Lower leg skin (tissue), 4 donors: ENCODE measurements at regions not wholly inside any gene's neighbourhood (a gene's known extent, or its start where the extent isn't known, plus 50 kb on each side); places are given as distances from the start of the nearest gene placed in this dataset.

Source experiments
- DNase-seq, 2 donors: peaks; one replicate each; pipeline ENCODE4 v3.0.0-alpha.2; 2019; ENCODE audit warnings: low spot score in 2 of 2
- H3K4me3 ChIP-seq: fragments of 200-600 bp; sonication (generic); 2 replicates; pipeline ENCODE4 v1.5.1; 2017; ENCODE audit warnings: mild to moderate bottlenecking, low read depth; ENCODE audit not compliant: poor library complexity, severe bottlenecking
- CTCF ChIP-seq, 3 donors: fragments of 450-650 bp; IDR thresholded peaks; one replicate each; pipeline ENCODE4 v1.5.1; 2016; ENCODE audit warnings: antibody characterized with exemption in 3 of 3, mild to moderate bottlenecking in 3 of 3, moderate library complexity in 2 of 3
- POLR2A ChIP-seq, 2 donors: fragments of 450-650 bp; IDR thresholded peaks; one replicate each; pipeline ENCODE4 v1.6.1; 2016 to 2017; ENCODE audit warnings: antibody characterized with exemption in 2 of 2, mild to moderate bottlenecking in 1 of 2, moderate library complexity in 1 of 2
- WGBS, 2 donors: methylation state at CpG; one replicate each; pipeline ENCODE4 v1.1.5; 2018; 5-methylcytosine and 5-hydroxymethylcytosine counted together
- intact Hi-C: fragments of 100-400 bp; cut with DNase I; formaldehyde crosslinking; loops from one replicate; pipeline ENCODE4 v1.15.0; 2023; ENCODE audit warnings: low total_unique reads

GRCh38 chr2:43171789-43172188 is 54.6 kb downstream of the ZFP36L2 start:
- 76 to 83% methylated on average over 1 of the region's 1 CpG for WGBS, 2 donors
- TF ChIP-seq CTCF (IDR thresholded peaks at IDR 0.05), result no peak
- TF ChIP-seq POLR2A (IDR thresholded peaks at IDR 0.05), result no peak
- no peak overlapping the region for H3K4me3 ChIP-seq
- intact Hi-C loops, result no loop called here
- no peak for DNase-seq

- DNase-seq, result no peak
- no peak for TF ChIP-seq CTCF (IDR thresholded peaks at IDR 0.05)
- TF ChIP-seq POLR2A (IDR thresholded peaks at IDR 0.05), result no peak
Observed at GRCh38 chr2:43170405-43171105, 55.9 kb downstream of the ZFP36L2 start.

GRCh38 chr2:43169987-43170386 is 56.4 kb downstream of the ZFP36L2 start:
- no peak for DNase-seq
- no peak overlapping the region for H3K4me3 ChIP-seq
- 57 to 59% methylated on average over 9 of the region's 9 CpGs for WGBS, 2 donors
- intact Hi-C loops, result no loop called here
- no peak for TF ChIP-seq POLR2A (IDR thresholded peaks at IDR 0.05)
- TF ChIP-seq CTCF (IDR thresholded peaks at IDR 0.05), result no peak

More at GRCh38 chr2:43170405-43171105, 55.9 kb downstream of the ZFP36L2 start:
- H3K4me3 ChIP-seq, result no peak overlapping the region
- intact Hi-C loops, result no loop called here
- WGBS, 2 donors, result 79 to 88% methylated on average over 20 of the region's 21 CpGs

GRCh38 chr2:43169099-43169945 is 57.1 kb downstream of the ZFP36L2 start:
- WGBS, 2 donors, result 41 to 50% methylated on average over 22 to 23 of the region's 24 CpGs
- H3K4me3 ChIP-seq, result no peak overlapping the region
- no peak for DNase-seq
- intact Hi-C loops, result no loop called here
- TF ChIP-seq POLR2A (IDR thresholded peaks at IDR 0.05) (no peak), CTCF (IDR thresholded peaks at IDR 0.05) (peak in 1 of 3 donors; percentile 37)

GRCh38 chr2:43168016-43168369 is 58.4 kb downstream of the ZFP36L2 start:
- whole genome bisulfite sequencing, 2 donors, result 100% methylated on average over 1 of the region's 1 CpG
- intact Hi-C loops, result no loop called here
- TF ChIP-seq POLR2A (IDR thresholded peaks at IDR 0.05) (no peak), CTCF (IDR thresholded peaks at IDR 0.05) (no peak)

More at GRCh38 chr2:43168016-43168369, 58.4 kb downstream of the ZFP36L2 start:
- DNase-seq, result no peak
- no peak overlapping the region for H3K4me3 ChIP-seq
